ENCODE measurements at regions not wholly inside any gene's neighbourhood (a gene's known extent, or its start where the extent isn't known, plus 50 kb on each side); places are given as distances from the start of the nearest gene placed in this dataset.

- DNase-seq = no peak
Measured at GRCh38 chr2:64196963-64197362, 52.7 kb upstream of the PELI1 start.

- no peak for DNase-seq
Measured at GRCh38 chr2:64201151-64201550, 56.9 kb upstream of the PELI1 start.

GRCh38 chr2:64202206-64202845 lies 58.1 kb upstream of the PELI1 start:
- DNase-seq = no peak

- DNase-seq = no peak
Measured at GRCh38 chr2:64203131-64203857, 59.1 kb upstream of the PELI1 start.

- no peak for DNase-seq
Measured at GRCh38 chr2:64203858-64204632, 59.8 kb upstream of the PELI1 start.

GRCh38 chr2:64204703-64205102 lies 60.5 kb upstream of the PELI1 start:
- no peak for DNase-seq

GRCh38 chr2:64205415-64205814 lies 61.2 kb upstream of the PELI1 start:
- no peak for DNase-seq

GRCh38 chr2:64207573-64207972 lies 63.4 kb upstream of the PELI1 start:
- DNase-seq = no peak

GRCh38 chr2:64210816-64211215 lies 66.6 kb upstream of the PELI1 start:
- DNase-seq = no peak

- DNase-seq = no peak
Measured at GRCh38 chr2:64211276-64211921, 67.2 kb upstream of the PELI1 start.

- DNase-seq = peak; percentile 88
Measured at GRCh38 chr2:64212346-64212745, 68.1 kb upstream of the PELI1 start.

GRCh38 chr2:64212801-64213321 lies 68.6 kb upstream of the PELI1 start:
- DNase-seq = no peak

GRCh38 chr2:64213532-64214275 lies 69.5 kb upstream of the PELI1 start:
- DNase-seq = no peak

GRCh38 chr2:64214281-64215115 lies 70.3 kb upstream of the PELI1 start:
- DNase-seq = no peak

GRCh38 chr2:64217198-64217869 lies 73.1 kb upstream of the PELI1 start:
- DNase-seq = no peak

GRCh38 chr2:64218137-64218802 lies 74.0 kb upstream of the PELI1 start:
- DNase-seq = no peak

GRCh38 chr2:64219149-64219548 lies 74.9 kb upstream of the PELI1 start:
- DNase-seq = no peak

GRCh38 chr2:64220265-64220664 lies 76.0 kb upstream of the PELI1 start:
- no peak for DNase-seq

GRCh38 chr2:64220894-64221617 lies 76.8 kb upstream of the PELI1 start:
- no peak for DNase-seq

GRCh38 chr2:64221935-64222334 lies 77.7 kb upstream of the PELI1 start:
- DNase-seq = no peak

Measured in SIG-M5 (cell line).